Breast epithelium (tissue), 3 donors: ENCODE measurements at regions not wholly inside any gene's neighbourhood (a gene's known extent, or its start where the extent isn't known, plus 50 kb on each side); places are given as distances from the start of the nearest gene placed in this dataset.
"Not testable (repeated sequence)": the region's sequence is repeated elsewhere in the genome, so short reads cannot be mapped to it uniquely, and the experiment has no call there.

Experiments used
- POLR2A ChIP-seq: fragments of 450-650 bp; IDR thresholded peaks from one replicate; pipeline ENCODE4 v1.6.1; 2016; ENCODE audit warnings: antibody characterized with exemption, mild to moderate bottlenecking, moderate library complexity
- POLR2AphosphoS5 ChIP-seq, 3 donors: sonication (generic); formaldehyde crosslinking; IDR thresholded peaks; one replicate each; pipeline ENCODE4 v1.6.1; 2017; ENCODE audit warnings: antibody characterized with exemption in 3 of 3
- TF ChIP-seq, protein P1 (sequence below), 3 donors: fragments of 450-650 bp; IDR thresholded peaks; one replicate each; pipeline ENCODE4 v1.5.1; 2016 to 2017; ENCODE audit warnings: antibody characterized with exemption in 3 of 3, mild to moderate bottlenecking in 3 of 3, moderate library complexity in 3 of 3

DNA sequence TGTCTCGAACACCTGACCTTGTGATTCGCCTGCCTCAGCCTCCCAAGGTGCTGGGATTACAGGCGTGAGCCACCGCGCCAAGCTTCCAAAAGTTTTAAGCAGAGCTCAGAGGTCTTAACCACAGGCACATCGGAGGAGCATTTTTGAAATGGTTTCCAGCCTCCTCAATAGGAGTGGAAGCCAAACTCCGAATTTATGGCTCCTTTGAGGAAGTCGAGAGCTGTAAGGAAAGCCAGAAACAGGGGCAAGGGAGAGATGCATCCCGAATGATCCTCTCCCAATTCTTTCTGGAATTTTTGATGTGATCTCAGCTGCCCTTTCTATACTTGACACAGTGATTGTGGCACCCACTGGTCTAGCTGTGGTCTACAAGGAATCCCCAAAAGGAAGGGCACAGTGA, 313.6 kb upstream of the FRG2C start:
- TF ChIP-seq POLR2A; POLR2AphosphoS5 (IDR thresholded peaks at IDR 0.05): not testable (repeated sequence)
- TF ChIP-seq, protein P1, sequence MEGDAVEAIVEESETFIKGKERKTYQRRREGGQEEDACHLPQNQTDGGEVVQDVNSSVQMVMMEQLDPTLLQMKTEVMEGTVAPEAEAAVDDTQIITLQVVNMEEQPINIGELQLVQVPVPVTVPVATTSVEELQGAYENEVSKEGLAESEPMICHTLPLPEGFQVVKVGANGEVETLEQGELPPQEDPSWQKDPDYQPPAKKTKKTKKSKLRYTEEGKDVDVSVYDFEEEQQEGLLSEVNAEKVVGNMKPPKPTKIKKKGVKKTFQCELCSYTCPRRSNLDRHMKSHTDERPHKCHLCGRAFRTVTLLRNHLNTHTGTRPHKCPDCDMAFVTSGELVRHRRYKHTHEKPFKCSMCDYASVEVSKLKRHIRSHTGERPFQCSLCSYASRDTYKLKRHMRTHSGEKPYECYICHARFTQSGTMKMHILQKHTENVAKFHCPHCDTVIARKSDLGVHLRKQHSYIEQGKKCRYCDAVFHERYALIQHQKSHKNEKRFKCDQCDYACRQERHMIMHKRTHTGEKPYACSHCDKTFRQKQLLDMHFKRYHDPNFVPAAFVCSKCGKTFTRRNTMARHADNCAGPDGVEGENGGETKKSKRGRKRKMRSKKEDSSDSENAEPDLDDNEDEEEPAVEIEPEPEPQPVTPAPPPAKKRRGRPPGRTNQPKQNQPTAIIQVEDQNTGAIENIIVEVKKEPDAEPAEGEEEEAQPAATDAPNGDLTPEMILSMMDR (IDR thresholded peaks at IDR 0.05), result not testable (repeated sequence)
